HG03108 (cell line): ENCODE measurements at regions not wholly inside any gene's neighbourhood (a gene's known extent, or its start where the extent isn't known, plus 50 kb on each side); places are given as distances from the start of the nearest gene placed in this dataset.
"Not testable (repeated sequence)": the region's sequence is repeated elsewhere in the genome, so short reads cannot be mapped to it uniquely, and the experiment has no call there.

Experiments
- ATAC-seq: cut with Tn5 transposase; IDR thresholded peaks from one replicate; pipeline ENCODE4 v1.9.1; 2021; ENCODE audit warnings: moderate library complexity; ENCODE audit not compliant: unreplicated experiment

DNA sequence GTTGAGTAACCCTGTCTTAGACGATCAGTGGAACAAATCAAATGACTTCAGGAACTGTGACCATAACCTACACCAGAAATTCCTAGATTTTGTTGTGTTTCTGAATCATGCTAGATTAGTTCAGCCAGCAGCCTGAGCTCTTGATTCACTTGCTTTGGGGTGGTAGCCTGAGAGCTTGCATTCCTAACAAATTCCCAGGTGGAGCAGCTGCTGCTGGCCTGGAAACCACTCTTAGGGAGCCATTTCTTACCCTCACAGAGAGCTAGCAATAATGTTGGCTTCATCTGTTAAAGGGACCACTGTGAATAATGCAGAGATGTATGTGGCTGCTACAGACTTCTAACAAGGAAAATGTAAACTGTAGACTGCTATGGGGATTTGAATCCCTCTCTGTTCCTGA, 388.1 kb upstream of the PRR20A start:
- no peak for ATAC-seq

DNA sequence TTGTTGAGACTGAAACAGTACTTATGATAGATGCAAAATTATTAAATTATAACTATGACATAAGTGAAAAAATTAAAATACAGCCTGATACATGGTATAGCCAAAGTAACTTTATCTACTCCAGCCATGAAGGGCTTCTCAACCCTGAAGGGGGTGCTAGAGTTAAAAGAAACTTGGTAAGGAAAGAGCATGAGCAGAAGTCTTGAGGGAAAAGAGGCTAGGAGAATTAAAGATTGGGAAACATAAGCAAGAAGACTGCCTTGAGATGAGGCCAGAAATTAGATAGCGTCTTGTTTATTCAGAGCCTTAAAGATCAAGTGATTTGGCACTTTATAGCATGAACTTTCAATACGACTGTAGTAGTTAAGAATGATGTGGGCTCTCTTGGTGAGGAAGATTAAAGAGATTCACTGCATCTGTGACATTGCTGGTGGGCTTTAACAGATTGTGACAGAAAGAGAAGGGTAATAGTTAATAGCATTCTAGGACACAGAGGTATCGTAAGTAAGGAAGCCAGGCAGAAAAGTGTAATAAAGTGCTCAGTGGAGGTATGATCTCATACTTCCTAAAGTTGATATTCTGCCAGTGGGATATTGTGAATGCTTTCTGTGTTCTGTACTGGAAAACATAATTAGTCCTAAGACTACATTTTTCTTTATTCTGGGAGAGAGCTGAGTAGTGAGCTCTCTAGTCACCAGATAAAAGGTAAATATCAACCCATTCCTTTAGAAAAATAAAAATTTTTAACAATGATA, 385.4 kb upstream of the PRR20A start:
- no peak for ATAC-seq

DNA sequence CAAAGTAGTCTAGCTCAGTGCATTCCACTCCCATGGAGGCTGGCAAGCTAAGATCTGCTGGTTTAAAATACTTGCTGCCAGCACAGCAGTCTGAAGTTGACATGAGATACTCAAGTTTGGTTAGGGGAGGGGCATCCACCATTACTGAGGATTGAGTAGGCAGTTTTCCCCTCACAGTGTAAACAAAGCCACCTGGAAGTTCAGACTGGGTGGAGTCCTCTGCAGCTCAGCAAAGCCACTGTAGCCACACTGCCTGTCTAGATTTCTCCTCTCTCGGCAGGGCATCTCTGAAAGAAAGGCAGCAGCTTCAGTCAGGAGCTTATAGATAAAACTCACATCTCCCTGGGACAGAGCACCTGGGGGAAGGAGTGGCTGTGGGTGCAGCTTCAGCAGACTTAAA, 377.4 kb upstream of the PRR20A start:
- not testable (repeated sequence) for ATAC-seq

DNA sequence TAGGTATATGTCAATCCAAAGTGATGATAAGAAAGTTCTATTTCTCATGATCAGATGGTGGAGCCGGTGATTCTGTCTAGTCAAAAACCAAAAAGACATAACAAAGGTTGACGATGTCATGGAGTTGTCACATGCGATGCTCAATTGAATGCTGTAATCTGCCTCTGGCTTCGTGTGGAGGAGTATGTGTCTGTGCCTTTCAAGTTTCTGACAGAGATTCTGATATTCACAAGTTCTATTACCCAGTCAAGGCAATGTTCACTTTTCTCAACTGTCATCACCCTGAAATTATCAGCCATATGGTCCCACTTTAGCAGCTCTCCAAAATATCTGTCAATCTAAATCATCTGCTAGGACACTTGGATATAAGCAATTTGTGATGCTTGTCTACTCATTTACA, 367.6 kb upstream of the PRR20A start:
- no peak for ATAC-seq

DNA sequence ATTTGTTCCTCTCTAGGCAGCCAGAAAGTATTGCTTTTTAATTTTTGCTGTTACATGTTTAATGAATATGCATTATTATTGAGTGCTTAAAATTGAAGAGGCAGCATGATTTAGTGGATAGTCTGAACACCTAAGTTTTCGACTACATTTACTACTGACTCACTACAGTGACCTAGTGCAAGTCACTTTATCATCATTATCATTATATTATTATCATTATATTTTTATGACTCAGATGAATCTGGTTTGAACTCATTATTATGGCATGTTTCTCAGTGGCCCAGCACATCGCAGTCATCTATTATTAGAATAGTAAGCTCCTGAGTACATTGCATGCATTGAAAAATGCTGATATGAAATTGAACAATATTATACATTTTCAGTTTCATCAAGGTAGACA, 351.2 kb upstream of the PRR20A start:
- no peak for ATAC-seq

DNA sequence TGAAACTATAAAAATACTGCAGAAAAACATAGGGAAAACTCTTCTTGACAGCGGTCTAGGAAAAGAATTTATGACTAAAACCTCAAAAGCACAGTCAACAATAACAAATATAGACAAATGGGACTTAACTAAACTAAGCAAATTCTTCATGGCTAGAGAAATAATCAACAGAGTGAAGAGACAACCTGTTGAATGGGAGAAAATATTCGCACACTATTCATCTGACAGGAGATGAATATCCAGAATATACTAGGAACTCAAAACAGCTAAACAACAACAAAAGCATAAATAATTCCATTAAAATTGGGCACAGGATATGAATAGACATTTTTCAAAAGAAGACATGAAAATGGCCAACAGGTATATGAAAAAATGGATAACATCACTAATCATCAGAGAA, 303.6 kb upstream of the PRR20A start:
- ATAC-seq, result no peak

DNA sequence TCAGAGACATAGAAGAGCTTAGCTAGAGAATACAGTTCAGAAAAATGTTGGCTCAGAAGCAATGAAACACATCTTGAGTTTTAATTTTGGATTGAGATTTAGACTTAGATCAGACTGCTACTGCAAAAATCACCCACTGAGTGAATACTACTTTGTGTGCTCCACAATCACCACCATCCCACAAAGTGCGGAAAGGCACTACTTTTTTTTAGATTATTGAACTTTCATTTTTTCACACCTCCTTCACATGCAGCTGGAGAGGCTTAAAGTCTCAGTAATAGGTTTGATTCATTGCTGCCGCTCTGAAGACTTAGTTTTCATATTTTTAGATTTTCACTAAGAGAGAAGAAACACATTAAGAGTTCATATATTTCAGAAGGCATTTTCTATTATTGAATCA, 289.9 kb upstream of the PRR20A start:
- ATAC-seq, result no peak

DNA sequence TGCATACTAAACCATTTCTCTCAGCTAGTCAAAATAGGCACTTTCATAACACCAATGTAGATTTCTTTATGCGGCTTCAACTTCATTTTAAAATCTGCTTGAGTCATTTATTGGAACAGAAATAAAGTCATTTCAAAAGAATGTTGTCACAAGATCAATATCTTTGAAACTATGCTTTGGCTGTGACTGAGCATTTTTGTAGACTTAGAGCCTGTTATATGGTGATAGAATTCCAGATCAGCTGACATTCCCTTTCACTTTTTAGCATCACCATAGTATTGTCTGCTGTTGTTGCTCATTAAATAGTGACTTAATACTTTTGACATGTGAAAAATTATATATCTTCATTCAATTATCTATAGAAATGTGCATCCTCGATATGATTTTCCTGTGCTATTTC, 279.2 kb upstream of the PRR20A start:
- ATAC-seq, result no peak

DNA sequence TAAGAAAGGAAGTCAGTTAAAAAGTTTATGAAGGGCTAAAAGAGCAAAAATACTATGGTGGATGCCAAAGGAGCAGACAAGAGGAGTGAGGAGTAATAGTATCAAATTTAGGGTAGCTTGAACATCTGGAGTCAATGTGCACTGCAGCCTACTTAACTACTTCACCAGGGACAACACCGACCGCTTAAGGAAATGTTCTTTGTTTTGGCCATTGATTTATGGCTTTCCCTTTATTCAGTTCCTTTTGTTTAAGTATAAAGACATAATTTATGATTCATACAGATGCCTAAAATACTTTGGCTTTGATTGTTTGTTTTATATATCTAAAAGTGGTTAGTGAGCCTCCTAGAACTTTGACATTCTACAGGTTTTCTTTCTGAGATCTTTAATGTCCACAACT, 276.3 kb upstream of the PRR20A start:
- no peak for ATAC-seq

DNA sequence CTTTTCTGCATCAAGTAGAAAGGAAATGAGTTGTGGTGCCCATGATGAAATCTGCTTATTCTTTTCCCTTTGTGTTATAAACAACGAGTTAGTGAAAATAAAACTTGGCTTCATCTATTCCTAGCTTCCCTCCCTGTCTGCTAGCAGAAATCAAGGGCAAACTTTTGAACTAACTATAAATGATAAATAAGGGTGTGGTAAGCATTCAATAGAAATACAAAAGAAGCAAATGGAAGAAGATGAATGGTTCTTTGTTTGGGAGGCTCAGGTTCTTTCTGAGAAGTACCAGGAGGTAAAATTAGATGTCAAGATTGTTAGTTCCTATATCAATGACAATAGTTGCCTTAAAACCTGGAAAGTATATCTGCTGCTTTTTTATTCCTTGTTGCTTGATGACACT, 275.3 kb upstream of the PRR20A start:
- no peak for ATAC-seq

DNA sequence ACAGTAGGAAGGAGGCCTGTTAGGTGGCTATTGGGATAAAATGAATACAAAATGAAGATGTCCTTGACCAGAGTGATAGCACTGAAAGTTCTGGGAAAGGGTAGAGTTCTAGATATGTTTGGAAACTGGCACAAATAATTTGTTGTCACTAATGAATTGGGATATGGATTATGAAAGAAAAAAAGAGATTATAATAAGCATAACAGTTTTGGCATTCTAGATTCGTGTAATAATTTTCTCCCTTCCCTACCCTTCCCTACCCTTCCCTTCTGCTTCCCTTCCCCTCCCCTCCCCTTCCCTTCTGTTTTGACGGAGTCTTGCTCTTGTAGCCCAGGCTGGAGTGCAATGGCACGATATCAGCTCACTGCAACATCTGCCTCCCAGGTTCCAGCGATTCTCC, 271.0 kb upstream of the PRR20A start:
- no peak for ATAC-seq

DNA sequence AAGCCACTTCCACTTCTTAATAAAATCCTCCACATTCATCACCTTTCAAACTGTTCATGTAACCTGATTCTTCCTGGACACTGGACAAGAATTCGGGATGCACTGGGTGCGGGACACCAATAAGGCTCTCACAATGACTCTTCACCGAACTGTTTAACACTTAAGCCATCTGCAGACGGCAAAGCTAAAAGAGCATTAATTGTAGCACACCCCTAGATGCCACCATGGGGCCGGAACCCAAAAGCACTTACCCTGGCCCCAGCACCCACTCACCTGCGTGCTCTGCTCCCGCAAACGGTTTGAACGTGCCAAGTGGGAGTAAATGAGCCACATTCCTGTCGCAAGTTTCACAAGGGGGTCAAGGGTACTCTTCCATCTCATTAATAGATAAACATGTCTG, 254.3 kb upstream of the PRR20A start:
- no peak for ATAC-seq

DNA sequence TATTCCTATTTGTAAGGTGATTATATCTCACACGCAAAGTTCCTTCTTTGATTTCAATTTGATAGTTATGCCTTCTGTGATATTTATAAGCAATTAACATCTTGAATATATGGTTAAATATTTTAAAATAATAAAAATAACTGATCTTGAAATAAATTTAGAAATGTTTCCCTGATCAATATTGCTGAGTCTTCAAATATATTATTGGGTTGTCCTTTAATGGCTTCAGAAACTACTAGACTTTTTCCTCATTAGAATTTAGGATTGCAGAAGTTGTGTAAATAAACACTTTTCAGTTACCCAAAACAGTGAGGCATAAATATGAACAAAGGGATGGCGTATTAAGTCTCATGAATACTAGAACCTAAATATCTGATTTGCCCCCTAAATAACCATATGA, 252.3 kb upstream of the PRR20A start:
- ATAC-seq, result no peak

DNA sequence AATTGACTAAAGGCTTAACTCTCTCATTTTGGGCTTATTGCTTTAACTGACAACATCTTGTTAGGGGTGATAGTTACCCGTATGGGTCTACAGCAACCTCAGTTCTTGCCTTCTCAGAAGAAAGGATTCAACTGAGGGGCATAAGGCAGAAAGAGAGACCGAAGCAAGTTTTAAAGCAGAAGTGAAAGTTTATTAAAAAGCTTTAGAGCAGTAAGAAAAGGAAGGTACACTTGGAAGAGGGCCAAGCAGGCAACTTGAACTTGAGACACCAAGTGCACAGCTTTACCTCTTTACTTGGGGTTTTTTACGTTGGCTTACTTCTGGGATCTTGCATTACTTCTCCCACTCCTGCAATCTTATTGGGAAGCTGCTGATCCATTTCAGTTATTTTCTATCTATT, 246.9 kb upstream of the PRR20A start:
- no peak for ATAC-seq

DNA sequence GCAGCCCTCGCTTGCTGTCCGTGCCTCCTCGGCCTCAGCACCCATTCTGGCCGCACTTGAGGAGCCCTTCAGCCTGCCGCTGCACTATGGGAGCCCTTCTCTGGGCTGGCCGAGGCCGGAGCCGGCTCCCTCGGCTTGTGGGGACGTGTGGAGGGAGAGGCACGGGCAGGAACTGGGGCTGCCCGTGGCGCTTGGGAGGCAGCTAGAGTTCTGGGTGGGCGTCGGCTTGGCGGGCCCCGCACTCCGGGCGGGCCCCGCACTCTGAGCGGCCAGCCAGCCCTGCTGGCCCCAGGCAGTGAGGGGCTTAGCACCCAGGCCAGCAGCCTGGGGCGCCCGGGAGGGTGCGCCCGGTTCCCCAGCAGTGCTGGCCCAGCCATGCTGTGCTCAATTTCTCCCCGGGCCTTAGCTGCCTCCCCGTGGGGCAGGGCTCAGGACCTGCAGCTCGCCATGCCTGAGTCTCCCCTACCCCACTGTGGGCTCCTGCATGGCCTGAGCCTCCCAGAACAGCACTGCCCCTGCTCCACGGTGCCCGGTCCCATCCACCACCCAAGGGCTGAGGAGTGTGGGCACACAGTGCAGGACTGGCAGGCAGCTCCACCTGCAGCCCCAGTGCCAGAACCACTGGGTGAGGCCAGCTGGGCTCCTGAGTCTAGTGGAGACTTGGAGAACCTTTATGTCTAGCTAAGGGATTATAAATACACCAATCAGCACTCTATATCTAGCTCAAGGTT, 240.0 kb upstream of the PRR20A start:
- ATAC-seq, result no peak

DNA sequence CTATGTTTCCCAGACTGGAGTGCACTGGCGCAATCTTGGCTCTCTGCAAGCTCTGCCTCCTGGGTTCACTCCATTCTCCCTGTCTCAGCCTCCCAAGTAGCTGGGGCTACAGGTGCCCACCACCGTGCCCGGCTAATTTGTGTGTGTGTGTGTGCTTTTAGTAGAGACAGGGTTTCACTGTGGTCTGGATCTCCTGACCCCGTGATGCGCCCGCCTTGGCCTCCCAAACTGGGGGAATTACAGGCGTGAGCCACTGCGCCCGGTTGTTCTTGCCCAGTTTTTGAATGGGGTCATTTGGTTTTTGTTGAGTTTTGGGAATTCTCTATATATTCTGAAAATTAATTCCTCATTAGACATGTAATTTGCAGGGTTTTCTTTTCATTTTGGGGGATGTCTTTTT, 238.4 kb upstream of the PRR20A start:
- ATAC-seq, result no peak

DNA sequence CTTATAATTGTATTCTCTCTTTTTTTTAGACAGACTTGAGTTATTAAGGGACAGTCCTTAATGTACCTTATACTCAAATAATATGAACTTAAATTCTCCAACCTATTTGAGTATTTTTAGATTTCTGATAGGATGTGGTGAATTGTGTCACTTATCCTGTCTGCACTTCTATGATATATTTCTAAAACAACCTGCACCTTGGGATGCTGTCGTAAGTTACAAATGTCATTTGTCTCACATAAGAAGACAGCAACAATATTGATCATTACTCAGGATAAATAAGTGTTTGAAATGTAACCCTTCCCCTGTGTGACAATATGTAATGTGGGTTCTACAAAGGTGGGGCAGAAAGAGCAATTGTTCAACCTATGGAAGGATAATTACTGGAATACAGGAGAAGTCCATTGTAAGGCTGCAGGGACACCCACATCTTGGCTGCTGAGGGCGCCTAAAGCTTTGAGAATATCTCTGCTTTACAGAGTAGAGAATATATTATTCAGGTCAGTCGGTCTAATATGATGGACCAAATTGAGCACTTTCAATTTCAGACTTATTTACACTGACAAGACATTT, 236.9 kb upstream of the PRR20A start:
- no peak for ATAC-seq

DNA sequence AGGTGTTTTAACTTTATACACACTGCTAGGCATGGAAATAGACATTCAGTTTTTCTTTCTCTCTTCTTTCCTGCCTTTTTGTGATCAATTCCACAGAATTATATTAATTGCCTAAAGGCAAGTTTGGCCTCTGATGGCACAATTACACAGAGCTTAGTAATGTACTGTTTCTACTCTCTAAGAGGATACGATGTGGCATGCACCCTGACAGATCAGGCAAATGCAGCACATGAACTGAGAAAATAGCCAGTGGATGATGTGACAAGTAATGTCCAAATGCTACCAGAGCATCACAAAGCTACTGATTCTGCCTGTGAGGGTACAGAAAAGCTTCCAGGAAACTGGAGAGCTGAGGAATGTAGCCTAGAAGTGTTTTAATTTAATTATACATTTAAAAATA, 233.8 kb upstream of the PRR20A start:
- ATAC-seq, result no peak

DNA sequence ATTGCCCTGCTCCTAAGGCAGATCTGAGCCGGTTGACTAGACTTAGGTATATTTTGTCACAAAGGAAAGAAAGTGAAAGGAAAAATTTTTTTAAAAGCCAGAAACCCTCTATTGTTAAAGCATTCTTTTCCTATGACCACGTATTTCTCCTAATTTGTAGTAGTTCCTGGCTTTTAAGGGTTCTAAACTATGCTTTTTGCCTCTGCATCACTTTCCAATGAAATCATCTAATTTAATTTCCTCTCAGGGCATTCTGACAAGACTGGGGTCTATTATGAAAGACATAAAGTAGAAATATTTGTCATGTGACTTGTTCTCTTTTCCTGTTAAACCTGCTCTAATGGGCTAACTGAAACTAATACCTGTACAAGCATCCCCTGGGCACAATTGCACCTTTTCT, 233.0 kb upstream of the PRR20A start:
- ATAC-seq, result no peak

DNA sequence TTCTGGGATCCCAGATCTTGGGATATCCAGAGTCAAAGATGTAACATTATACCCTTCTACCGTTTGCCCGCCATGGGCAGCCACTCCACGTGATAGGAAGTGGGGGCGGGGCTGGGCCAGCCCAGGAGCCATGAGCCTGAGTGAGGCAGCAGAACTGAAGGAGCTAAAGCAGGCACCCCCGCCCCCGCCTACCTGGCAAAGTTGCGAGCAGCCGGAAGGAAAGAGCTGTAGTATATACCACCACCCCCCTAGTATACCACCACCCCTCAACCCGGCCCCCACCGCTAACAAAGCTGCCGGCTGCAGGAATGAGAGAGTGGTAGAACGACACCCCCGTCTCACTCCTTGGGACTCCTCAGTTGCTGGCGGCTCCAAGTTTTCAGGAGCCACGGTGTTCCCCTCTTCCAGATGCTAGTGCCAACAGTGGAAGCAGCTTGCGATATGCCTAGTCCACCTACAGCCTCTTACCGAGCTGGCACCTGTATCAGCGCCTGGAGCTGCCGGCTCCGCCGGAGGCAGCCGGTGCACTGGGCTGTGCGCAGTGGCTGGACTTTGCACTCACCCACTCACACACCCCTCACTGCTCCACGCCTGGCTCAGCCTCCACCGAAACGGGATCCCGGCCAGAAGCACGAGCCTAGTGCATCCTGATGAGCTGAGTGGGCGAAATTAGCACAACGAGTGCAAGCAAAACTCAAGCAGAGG, 230.7 kb upstream of the PRR20A start:
- no peak for ATAC-seq

DNA sequence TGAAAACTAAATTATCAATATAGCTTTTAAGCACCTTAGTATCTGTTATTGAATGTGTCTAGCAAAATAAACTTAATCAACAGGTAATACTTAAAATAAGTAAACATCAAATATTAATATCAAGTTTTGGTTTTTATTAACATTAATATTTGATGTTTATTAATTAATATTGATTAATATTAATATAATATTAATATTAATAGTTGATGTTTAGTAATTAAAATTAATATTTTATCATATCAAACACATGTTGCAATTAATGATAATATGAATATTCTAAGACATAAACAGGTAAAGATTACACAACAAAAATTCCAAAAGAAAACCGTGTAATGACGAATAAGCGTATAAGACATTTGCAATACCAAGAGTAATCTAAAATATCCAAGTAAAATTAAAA, 222.8 kb upstream of the PRR20A start:
- ATAC-seq, result no peak

DNA sequence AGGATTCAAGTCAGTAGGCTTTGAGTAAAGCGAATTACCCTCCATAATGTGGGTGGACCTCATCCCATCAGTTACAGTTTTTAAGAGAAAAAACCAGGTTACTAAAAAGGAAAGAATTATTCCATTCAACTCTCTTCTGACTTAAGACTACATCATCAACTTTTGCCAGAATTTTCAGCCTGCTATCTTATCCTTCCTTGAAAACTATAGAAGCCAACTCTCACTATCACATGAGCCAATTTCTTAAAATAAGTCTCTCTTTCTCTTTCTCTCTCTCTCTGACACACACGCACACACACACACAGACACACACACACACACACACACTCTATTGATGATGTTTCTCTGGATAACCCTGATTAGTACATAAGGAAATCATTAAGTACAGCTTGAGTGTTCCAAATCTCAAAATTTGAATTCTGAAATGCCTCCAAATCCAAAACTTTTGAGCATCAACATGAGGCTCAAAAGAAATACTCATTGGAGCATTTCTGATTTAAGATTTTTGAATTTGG, 217.0 kb upstream of the PRR20A start:
- no peak for ATAC-seq
